HEK293 (cell line): ENCODE measurements at regions not wholly inside any gene's neighbourhood (a gene's known extent, or its start where the extent isn't known, plus 50 kb on each side); places are given as distances from the start of the nearest gene placed in this dataset.
A peak's percentile ranks its signal among the peaks of the same experiment; 100 is the strongest.

Source experiments
- CTCF ChIA-PET: fragments of 350-600 bp; formaldehyde crosslinking; extraction: SDS; loops from one replicate; lab custom pipeline; 2021; ENCODE audit warnings: antibody characterized with exemption; lab: Yijun Ruan, JAX
- POLR2A ChIA-PET: fragments of 300-600 bp; formaldehyde crosslinking; extraction: SDS; loops from one replicate; lab custom pipeline; 2020; ENCODE audit warnings: antibody characterized with exemption, inconsistent platforms; lab: Yijun Ruan, JAX
- H3K27ac ChIP-seq: fragments of 200-500 bp; sonication (Bioruptor generic); 2 replicates; pipeline ENCODE4 v1.5.1; 2014; ENCODE audit warnings: low read depth, low read length, control low read depth, inconsistent platforms; ENCODE audit errors: extremely low read depth
- H3K36me3 ChIP-seq, 2 experiments: fragments of 200-500 bp in 1 of 2; sonication (Bioruptor generic) in 1 of 2; 1 replicate in 1 of 2; 2 replicates in 1 of 2; pipeline ENCODE4 v1.5.1; 2014 to 2017; ENCODE audit warnings: inconsistent platforms in 2 of 2, low read length in 2 of 2; ENCODE audit not compliant: control insufficient read depth in 2 of 2, insufficient read depth in 1 of 2
- H3K4me1 ChIP-seq: fragments of 200-500 bp; sonication (Bioruptor generic); 2 replicates; pipeline ENCODE4 v1.5.1; 2014; ENCODE audit warnings: mild to moderate bottlenecking, low read length, inconsistent platforms; ENCODE audit not compliant: control insufficient read depth, insufficient read depth
- H3K4me3 ChIP-seq: 2 replicates; pipeline ENCODE4 v1.5.1; 2011; ENCODE audit warnings: low read depth, mild to moderate bottlenecking, control low read depth, low read length, moderate library complexity
- H3K9me3 ChIP-seq: fragments of 200-500 bp; sonication (Bioruptor generic); 2 replicates; pipeline ENCODE4 v1.5.1; 2014; ENCODE audit warnings: low read depth, low read length, inconsistent platforms; ENCODE audit not compliant: control insufficient read depth, insufficient read depth
- ATF2 ChIP-seq: fragments of 450-650 bp; formaldehyde crosslinking; IDR thresholded peaks from 2 replicates; pipeline ENCODE4 v1.5.1; 2016; ENCODE audit warnings: missing biosample characterization, missing genetic modification characterization, low read depth
- BCL11A ChIP-seq: fragments of 450-650 bp; formaldehyde crosslinking; IDR thresholded peaks from 2 replicates; pipeline ENCODE4 v1.5.1; 2016; ENCODE audit warnings: low read depth, missing biosample characterization, missing genetic modification characterization
- GLI4 ChIP-seq: fragments of 450-650 bp; formaldehyde crosslinking; IDR thresholded peaks from 2 replicates; pipeline ENCODE4 v1.5.1; 2016; ENCODE audit warnings: missing biosample characterization, missing genetic modification characterization
- MEIS1 ChIP-seq: sonication (generic); formaldehyde crosslinking; IDR thresholded peaks from 2 replicates; pipeline ENCODE4 v1.8.1; 2022; ENCODE audit warnings: missing genetic modification reagents, mild to moderate bottlenecking, borderline replicate concordance
- TRIM28 ChIP-seq: IDR thresholded peaks from 2 replicates; pipeline ENCODE4 v1.6.1; 2011; ENCODE audit warnings: low read length, control low read depth, borderline replicate concordance
- TSHZ1 ChIP-seq: fragments of 450-650 bp; formaldehyde crosslinking; IDR thresholded peaks from 2 replicates; pipeline ENCODE4 v1.5.1; 2016; ENCODE audit warnings: missing biosample characterization, missing genetic modification characterization, borderline replicate concordance
- YY2 ChIP-seq: fragments of 450-650 bp; formaldehyde crosslinking; IDR thresholded peaks from 2 replicates; pipeline ENCODE4 v1.5.1; 2016; ENCODE audit warnings: missing biosample characterization, missing genetic modification characterization
- ZBTB20 ChIP-seq: fragments of 450-650 bp; formaldehyde crosslinking; IDR thresholded peaks from 2 replicates; pipeline ENCODE4 v1.5.1; 2016; ENCODE audit warnings: missing biosample characterization, missing genetic modification characterization
- ZBTB21 ChIP-seq: fragments of 450-650 bp; formaldehyde crosslinking; IDR thresholded peaks from 2 replicates; pipeline ENCODE4 v1.5.1; 2017; ENCODE audit warnings: missing biosample characterization, missing genetic modification characterization
- ZBTB26 ChIP-seq: fragments of 450-650 bp; formaldehyde crosslinking; optimal IDR thresholded peaks from 2 replicates; pipeline ENCODE3; 2016; ENCODE audit warnings: missing biosample characterization, mild to moderate bottlenecking, missing genetic modification characterization
- ZNF112 ChIP-seq: fragments of 450-650 bp; formaldehyde crosslinking; IDR thresholded peaks from 2 replicates; pipeline ENCODE4 v1.5.0; 2017; ENCODE audit warnings: missing biosample characterization, missing genetic modification characterization
- ZNF121 ChIP-seq: fragments of 450-650 bp; formaldehyde crosslinking; IDR thresholded peaks from 2 replicates; pipeline ENCODE4 v1.5.1; 2016; ENCODE audit warnings: missing biosample characterization, missing genetic modification characterization
- ZNF174 ChIP-seq: fragments of 450-650 bp; formaldehyde crosslinking; IDR thresholded peaks from 2 replicates; pipeline ENCODE4 v1.5.0; 2017; ENCODE audit warnings: missing biosample characterization, mild to moderate bottlenecking, missing genetic modification characterization
- ZNF302 ChIP-seq: fragments of 450-650 bp; formaldehyde crosslinking; IDR thresholded peaks from 2 replicates; pipeline ENCODE4 v1.5.1; 2016; ENCODE audit warnings: missing biosample characterization, missing genetic modification characterization, low read depth
- ZNF37A ChIP-seq: fragments of 450-650 bp; IDR thresholded peaks from 2 replicates; pipeline ENCODE4 v1.5.1; 2018; ENCODE audit warnings: missing biosample characterization, missing genetic modification characterization
- ZNF514 ChIP-seq: fragments of 450-650 bp; formaldehyde crosslinking; IDR thresholded peaks from 2 replicates; pipeline ENCODE4 v1.5.1; 2016; ENCODE audit warnings: missing biosample characterization, missing genetic modification characterization
- ZNF518A ChIP-seq: fragments of 450-650 bp; formaldehyde crosslinking; conservative IDR thresholded peaks from 2 replicates; pipeline ENCODE4 v1.5.1; 2016; ENCODE audit warnings: low read depth, missing biosample characterization, missing genetic modification characterization
- ZNF621 ChIP-seq: fragments of 450-650 bp; formaldehyde crosslinking; IDR thresholded peaks from 2 replicates; pipeline ENCODE4 v1.5.1; 2017; ENCODE audit warnings: missing biosample characterization, missing genetic modification characterization
- ZNF654 ChIP-seq: fragments of 450-650 bp; formaldehyde crosslinking; IDR thresholded peaks from 2 replicates; pipeline ENCODE4 v1.5.1; 2016; ENCODE audit warnings: low read depth, missing biosample characterization, missing genetic modification characterization
- ZNF701 ChIP-seq: fragments of 450-650 bp; formaldehyde crosslinking; IDR thresholded peaks from 2 replicates; pipeline ENCODE4 v1.5.1; 2016; ENCODE audit warnings: missing biosample characterization, missing genetic modification characterization
- ZNF776 ChIP-seq: fragments of 450-650 bp; formaldehyde crosslinking; IDR thresholded peaks from 2 replicates; pipeline ENCODE4 v1.5.0; 2017; ENCODE audit warnings: missing biosample characterization, missing genetic modification characterization, borderline replicate concordance
- ZXDB ChIP-seq: fragments of 450-650 bp; formaldehyde crosslinking; IDR thresholded peaks from 2 replicates; pipeline ENCODE4 v1.5.1; 2016; ENCODE audit warnings: missing biosample characterization, missing genetic modification characterization

- no peaks in the 10 kb centered on the region for H3K4me1 ChIP-seq
- no peaks in the 10 kb centered on the region for H3K9me3 ChIP-seq
- no peak overlapping the region for H3K4me3 ChIP-seq
- TF ChIP-seq ZNF121 (tag by site-specific recombination) (no peak), ZNF174 (tag by site-specific recombination) (no peak), MEIS1 (CRISPR knock-in tag) (no peak), ZNF776 (tag by site-specific recombination) (no peak), ZBTB21 (tag by site-specific recombination) (no peak), GLI4 (no peak)
- H3K36me3 ChIP-seq, result no peaks in the 10 kb centered on the region
- no peak overlapping the region for H3K27ac ChIP-seq
- ChIA-PET POLR2A (interaction anchor here (0.5 kb wide), 1 partner anchor 649 kb away, joined by 3 read pairs; the partner anchor contains the start of gene L3MBTL3), CTCF (interaction anchor here (0.9 kb wide), 1 partner anchor 76 kb away, joined by 3 read pairs; no protein-coding TSS in a partner anchor)
Measured at GRCh38 chr6:130666786-130667185, 160.4 kb upstream of the SMLR1 start.

GRCh38 chr6:130670142-130670541 lies 157.1 kb upstream of the SMLR1 start:
- ChIA-PET POLR2A (no interaction called here), CTCF (interaction anchor here (0.9 kb wide), 1 partner anchor 28 kb away, joined by 3 read pairs; no protein-coding TSS in a partner anchor)
- H3K27ac ChIP-seq, result no peak overlapping the region
- H3K4me3 ChIP-seq, result no peak overlapping the region
- no peaks in the 10 kb centered on the region for H3K36me3 ChIP-seq
- no peaks in the 10 kb centered on the region for H3K9me3 ChIP-seq
- H3K4me1 ChIP-seq, result no peaks in the 10 kb centered on the region
- TF ChIP-seq ZNF302 (tag by site-specific recombination) (no peak), TSHZ1 (no peak), TRIM28 (peak; percentile 41; the same call in 1 of the 2 replicates)

GRCh38 chr6:130671119-130671518 lies 156.1 kb upstream of the SMLR1 start:
- H3K27ac ChIP-seq, result no peak overlapping the region
- ChIA-PET CTCF (interaction anchor here (0.9 kb wide), 1 partner anchor 27 kb away, joined by 3 read pairs; no protein-coding TSS in a partner anchor), POLR2A (no interaction called here)
- no peaks in the 10 kb centered on the region for H3K9me3 ChIP-seq
- H3K36me3 ChIP-seq, result no peaks in the 10 kb centered on the region
- H3K4me3 ChIP-seq, result no peak overlapping the region
- H3K4me1 ChIP-seq, result no peaks in the 10 kb centered on the region
- TF ChIP-seq ZBTB20 (tag by site-specific recombination) (no peak), ZNF518A (tag by site-specific recombination) (no peak), ZNF701 (tag by site-specific recombination) (no peak), ZBTB26 (tag by site-specific recombination) (no peak), ZNF37A (tag by site-specific recombination) (no peak), YY2 (tag by site-specific recombination) (no peak), BCL11A (no peak), ZNF621 (tag by site-specific recombination) (no peak), ZXDB (no peak), ZNF514 (tag by site-specific recombination) (no peak), ATF2 (tag by site-specific recombination) (no peak), ZNF654 (tag by site-specific recombination) (no peak), ZNF112 (tag by site-specific recombination) (no peak)
